H9 (cell line): ENCODE measurements at regions not wholly inside any gene's neighbourhood (a gene's known extent, or its start where the extent isn't known, plus 50 kb on each side); places are given as distances from the start of the nearest gene placed in this dataset.

Source experiments
- DNase-seq: peaks from one replicate; pipeline ENCODE4 v3.0.0-alpha.2; 2017
- H2AFZ ChIP-seq: one replicate; pipeline ENCODE4 v1.6.1; 2013; ENCODE audit warnings: mild to moderate bottlenecking, low read length, control low read depth, moderate library complexity
- H2AK5ac ChIP-seq: 2 replicates; pipeline ENCODE4 v1.6.1; 2013; ENCODE audit warnings: low read length, control low read depth, mixed read lengths; ENCODE audit not compliant: insufficient read length
- H2BK120ac ChIP-seq: one replicate; pipeline ENCODE4 v1.6.1; 2013; ENCODE audit warnings: low read depth, mild to moderate bottlenecking, low read length, control low read depth, inconsistent platforms; ENCODE audit not compliant: poor library complexity, severe bottlenecking
- H2BK12ac ChIP-seq: 2 replicates; pipeline ENCODE4 v1.6.1; 2013; ENCODE audit warnings: low read length, control low read depth, mixed read lengths, low read depth; ENCODE audit not compliant: insufficient read length
- H2BK15ac ChIP-seq: 2 replicates; pipeline ENCODE4 v1.6.1; 2013; ENCODE audit warnings: low read depth, low read length, control low read depth
- H2BK20ac ChIP-seq: one replicate; pipeline ENCODE4 v1.6.1; 2013; ENCODE audit warnings: low read depth, mild to moderate bottlenecking, low read length, control low read depth, inconsistent platforms; ENCODE audit not compliant: poor library complexity, severe bottlenecking
- H2BK5ac ChIP-seq: 2 replicates; pipeline ENCODE4 v1.6.1; 2013; ENCODE audit warnings: low read length, control low read depth, mixed read lengths; ENCODE audit not compliant: insufficient read length
- H3K14ac ChIP-seq: 2 replicates; pipeline ENCODE4 v1.6.1; 2013; ENCODE audit warnings: low read length, control low read depth; ENCODE audit not compliant: insufficient read depth
- H3K18ac ChIP-seq: 2 replicates; pipeline ENCODE4 v1.6.1; 2013; ENCODE audit warnings: low read depth, mild to moderate bottlenecking, mixed read lengths, low read length, control low read depth; ENCODE audit not compliant: insufficient read length
- H3K23ac ChIP-seq: 2 replicates; pipeline ENCODE4 v1.6.1; 2013; ENCODE audit warnings: low read length, control low read depth, mixed read lengths, low read depth; ENCODE audit not compliant: insufficient read length
- H3K23me2 ChIP-seq: 2 replicates; pipeline ENCODE4 v1.6.1; 2013; ENCODE audit warnings: low read depth, mild to moderate bottlenecking, mixed read lengths, low read length, control low read depth; ENCODE audit not compliant: insufficient read length, poor library complexity, severe bottlenecking
- H3K27ac ChIP-seq: 2 replicates; pipeline ENCODE4 v1.5.1; 2013; ENCODE audit warnings: low read length, control low read depth, mixed read lengths, low read depth; ENCODE audit not compliant: insufficient read length
- H3K27me3 ChIP-seq: 2 replicates; pipeline ENCODE4 v1.6.1; 2013; ENCODE audit warnings: low read length, control low read depth, inconsistent platforms; ENCODE audit not compliant: insufficient read depth
- H3K4ac ChIP-seq: 2 replicates; pipeline ENCODE4 v1.6.1; 2013; ENCODE audit warnings: low read depth, mild to moderate bottlenecking, control low read depth, inconsistent platforms, low read length, moderate library complexity
- H3K4me1 ChIP-seq: 2 replicates; pipeline ENCODE4 v1.6.1; 2013; ENCODE audit warnings: low read length, control low read depth, inconsistent platforms; ENCODE audit not compliant: insufficient read depth
- H3K4me2 ChIP-seq: 2 replicates; pipeline ENCODE4 v1.6.1; 2013; ENCODE audit warnings: low read length, control low read depth, mixed read lengths; ENCODE audit not compliant: insufficient read length, insufficient read depth
- H3K56ac ChIP-seq: 2 replicates; pipeline ENCODE4 v1.6.1; 2013; ENCODE audit warnings: low read depth, mild to moderate bottlenecking, mixed read lengths, low read length, control low read depth; ENCODE audit not compliant: insufficient read length
- H3K79me1 ChIP-seq: 2 replicates; pipeline ENCODE4 v1.6.1; 2013; ENCODE audit warnings: low read depth, mild to moderate bottlenecking, moderate library complexity, low read length, control low read depth, inconsistent platforms; ENCODE audit not compliant: insufficient read depth, poor library complexity, severe bottlenecking
- H3K79me2 ChIP-seq: 2 replicates; pipeline ENCODE4 v1.6.1; 2013; ENCODE audit warnings: low read length, control low read depth, inconsistent platforms; ENCODE audit not compliant: insufficient read depth
- H3K9ac ChIP-seq: 2 replicates; pipeline ENCODE4 v1.6.1; 2013; ENCODE audit warnings: low read length, control low read depth, mixed read lengths; ENCODE audit not compliant: insufficient read length; ENCODE audit errors: extremely low read depth
- H3K9me3 ChIP-seq: one replicate; pipeline ENCODE4 v1.6.1; 2013; ENCODE audit warnings: low read depth, low read length, inconsistent platforms; ENCODE audit not compliant: control insufficient read depth
- H3T11ph ChIP-seq: one replicate; pipeline ENCODE4 v1.6.1; 2013; ENCODE audit warnings: mild to moderate bottlenecking, low read length, control low read depth, inconsistent platforms
- H4K20me1 ChIP-seq: one replicate; pipeline ENCODE4 v1.6.1; 2013; ENCODE audit not compliant: control insufficient read depth, insufficient read length, insufficient read depth
- H4K5ac ChIP-seq: 2 replicates; pipeline ENCODE4 v1.6.1; 2013; ENCODE audit warnings: low read depth, mild to moderate bottlenecking, mixed read lengths, low read length, control low read depth; ENCODE audit not compliant: insufficient read length
- H4K8ac ChIP-seq: replicated peaks from 2 replicates; pipeline ENCODE4 v1.6.1; 2013; ENCODE audit warnings: low read length, control low read depth, mixed read lengths, low read depth; ENCODE audit not compliant: insufficient read length
- H4K91ac ChIP-seq: 2 replicates; pipeline ENCODE4 v1.6.1; 2013; ENCODE audit warnings: low read depth, mild to moderate bottlenecking, moderate library complexity, mixed read lengths, low read length, control low read depth; ENCODE audit not compliant: insufficient read length
- H3K27ac Mint-ChIP-seq, 3 experiments: 2 replicates in 2 of 3; 3 replicates in 1 of 3; pipeline ENCODE4 v1.8.0; 2020 to 2021; ENCODE audit warnings: mixed read lengths in 3 of 3, mild to moderate bottlenecking in 1 of 3, moderate library complexity in 1 of 3
- H3K27me3 Mint-ChIP-seq: 2 replicates; pipeline ENCODE4 v1.8.0; 2021; ENCODE audit warnings: low read depth, mild to moderate bottlenecking, moderate library complexity, mixed read lengths
- H3K36me3 Mint-ChIP-seq, 3 experiments: 2 replicates in 2 of 3; 3 replicates in 1 of 3; pipeline ENCODE4 v1.8.0; 2020 to 2021; ENCODE audit warnings: low read depth in 3 of 3, mixed read lengths in 3 of 3; ENCODE audit not compliant: insufficient read depth in 1 of 3
- H3K4me1 Mint-ChIP-seq, 2 experiments: 2 replicates each; pipeline ENCODE4 v1.8.0; 2020; ENCODE audit warnings: mixed read lengths in 2 of 2
- H3K4me3 Mint-ChIP-seq, 2 experiments: 2 replicates in 1 of 2; 3 replicates in 1 of 2; pipeline ENCODE4 v1.8.0; 2020 to 2021; ENCODE audit warnings: mild to moderate bottlenecking in 2 of 2, mixed read lengths in 2 of 2, moderate library complexity in 1 of 2
- H3K9me3 Mint-ChIP-seq, 2 experiments: 2 replicates in 1 of 2; 3 replicates in 1 of 2; pipeline ENCODE4 v1.8.0; 2020; ENCODE audit warnings: mild to moderate bottlenecking in 2 of 2, mixed read lengths in 2 of 2, moderate library complexity in 1 of 2
- CTCF ChIP-seq: fragments of 200-600 bp; sonication (generic); conservative IDR thresholded peaks from 3 replicates; pipeline ENCODE4 v1.8.0; 2021; ENCODE audit warnings: antibody characterized with exemption, mild to moderate bottlenecking
- WGBS: extraction: QIAGEN DNeasy Blood & Tissue Kit; methylation state at CpG from one replicate; pipeline ENCODE4 v1.1.7; 2013; ENCODE audit warnings: missing lambda C conversion rate, low lambda C conversion rate, mixed read lengths; ENCODE audit not compliant: insufficient read length; ENCODE audit errors: extremely low coverage; 5-methylcytosine and 5-hydroxymethylcytosine counted together

DNA sequence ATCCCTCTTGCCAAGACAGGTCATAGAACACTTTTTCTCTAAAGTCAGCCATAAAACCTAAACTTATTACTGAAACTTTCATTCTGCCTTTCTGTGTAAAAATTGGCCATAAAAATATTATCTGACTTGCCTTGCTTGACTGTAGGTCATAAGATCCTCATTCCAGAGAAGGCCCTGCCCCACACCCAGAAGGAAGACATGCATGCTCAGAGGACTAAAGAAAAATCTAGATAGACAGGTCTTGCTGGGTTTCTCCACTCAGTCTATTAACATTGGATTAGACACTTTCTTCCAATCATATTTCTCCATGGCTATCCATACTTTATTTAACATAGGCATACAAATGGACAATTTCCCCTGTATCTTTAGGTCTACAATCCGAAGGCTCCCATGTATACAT is 1066.5 kb downstream of the SLITRK1 start:
- H3K4me1 Mint-ChIP-seq: peaks cover 0 to 3% of the 10 kb centered on the region in 2 experiments; a peak in 1 of 4 replicates
- Histone ChIP-seq H3K4me2 (no peak overlapping the region), H3K79me1 (no peaks in the 10 kb centered on the region), H3K18ac (no peak overlapping the region), H2BK15ac (no peak overlapping the region), H3K9me3 (no peaks in the 10 kb centered on the region), H3K14ac (no peak overlapping the region), H2BK20ac (no peak overlapping the region), H3K79me2 (no peaks in the 10 kb centered on the region), H3K4ac (no peak overlapping the region), H3K4me1 (no peaks in the 10 kb centered on the region), H3T11ph (no peak overlapping the region), H4K8ac (no peak overlapping the region), H2BK5ac (no peak overlapping the region), H2AK5ac (no peak overlapping the region), H2BK120ac (no peak overlapping the region), H3K23me2 (no peaks in the 10 kb centered on the region), H2BK12ac (no peak overlapping the region), H4K5ac (no peak overlapping the region), H3K27ac (no peak overlapping the region), H3K27me3 (no peaks in the 10 kb centered on the region), H4K91ac (no peak overlapping the region), H2AFZ (no peak overlapping the region), H4K20me1 (no peaks in the 10 kb centered on the region), H3K9ac (no peak overlapping the region), H3K56ac (no peak overlapping the region), H3K23ac (no peak overlapping the region)
- DNase-seq: no peak
- H3K9me3 Mint-ChIP-seq: peaks cover 11 to 22% of the 10 kb centered on the region in 2 experiments
- peaks cover 0 to 16% (median 3%) of the 10 kb centered on the region in 3 experiments; a peak in 4 of 7 replicates for H3K36me3 Mint-ChIP-seq
- H3K27me3 Mint-ChIP-seq: no peaks in the 10 kb centered on the region
- H3K27ac Mint-ChIP-seq: no peak overlapping the region
- WGBS: no CpG with 5 or more reads among the region's 1 CpG
- no peak for TF ChIP-seq CTCF
- no peak overlapping the region for H3K4me3 Mint-ChIP-seq
